ENCODE measurements at regions not wholly inside any gene's neighbourhood (a gene's known extent, or its start where the extent isn't known, plus 50 kb on each side); places are given as distances from the start of the nearest gene placed in this dataset.

- no peak for DNase-seq
Observed at GRCh38 chr6:106035655-106036054, 50.5 kb upstream of the PRDM1 start.

GRCh38 chr6:106033806-106034205 lies 52.3 kb upstream of the PRDM1 start:
- DNase-seq: no peak

GRCh38 chr6:106027758-106028157 lies 58.4 kb upstream of the PRDM1 start:
- DNase-seq: peak in 1 of 2 experiments; percentile 20

DNA sequence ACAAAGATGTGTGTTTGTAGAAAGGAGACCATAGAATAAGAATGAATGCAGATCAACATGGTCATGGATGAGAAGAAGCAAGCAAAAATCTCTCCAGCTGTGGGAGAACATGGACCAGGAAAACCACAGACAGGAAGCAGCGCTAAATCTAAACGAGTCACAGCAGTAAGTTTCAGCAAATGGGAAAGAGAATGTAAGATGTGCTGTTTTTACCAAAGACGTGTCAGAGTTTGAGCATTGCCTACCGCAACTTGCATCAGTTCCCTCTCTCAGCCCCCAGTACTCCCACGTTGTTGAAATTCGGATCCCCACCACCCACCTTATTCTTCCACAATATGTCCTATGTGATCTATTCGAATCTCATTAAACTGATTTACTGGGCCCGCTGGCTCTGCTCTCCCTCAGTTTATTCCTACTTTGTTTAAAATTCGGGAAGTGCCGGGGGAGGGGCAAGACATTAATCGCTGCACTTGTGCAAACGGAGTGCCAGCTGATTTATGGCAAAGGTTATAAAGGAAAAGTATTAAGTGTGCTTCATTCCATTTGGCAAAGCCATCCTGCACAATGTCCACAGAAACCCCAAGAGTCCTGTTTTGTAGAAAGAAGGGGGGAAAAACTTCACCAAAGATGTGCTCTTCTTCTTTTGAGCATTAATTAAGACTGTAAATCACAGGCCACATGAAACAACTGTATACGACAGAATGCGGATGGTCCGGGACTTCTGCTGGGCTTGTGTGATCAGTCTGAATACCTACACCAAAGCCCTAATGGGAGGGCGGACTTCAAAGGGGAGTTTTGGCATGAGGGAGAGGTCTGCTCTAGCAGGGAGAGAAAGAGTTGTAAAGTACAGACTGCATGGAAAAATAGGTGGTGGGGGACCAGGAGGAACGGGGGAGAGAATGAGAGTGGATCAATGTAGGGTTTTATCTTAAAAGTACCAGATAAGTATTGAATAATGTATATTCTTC lies 59.1 kb upstream of the PRDM1 start:
- DNase-seq: no peak

DNA sequence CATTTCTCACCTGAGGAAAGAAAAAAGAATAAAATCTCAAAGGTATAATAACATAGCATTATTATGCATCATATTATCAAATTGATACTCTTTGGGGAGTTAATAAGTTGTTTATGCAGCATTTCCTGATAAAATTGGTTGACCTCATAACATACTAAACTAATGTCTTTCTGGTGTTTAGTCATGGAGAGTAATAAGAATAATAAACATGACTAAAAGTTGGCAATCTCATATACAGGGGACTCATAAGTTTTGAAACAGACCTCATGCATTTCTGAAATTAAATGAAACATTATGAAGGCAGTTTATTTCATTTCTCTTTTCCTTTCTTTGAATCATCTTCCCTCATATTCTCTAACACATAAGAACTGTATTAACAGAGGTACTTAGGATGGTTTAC lies 60.5 kb upstream of the PRDM1 start:
- no peak for DNase-seq

DNA sequence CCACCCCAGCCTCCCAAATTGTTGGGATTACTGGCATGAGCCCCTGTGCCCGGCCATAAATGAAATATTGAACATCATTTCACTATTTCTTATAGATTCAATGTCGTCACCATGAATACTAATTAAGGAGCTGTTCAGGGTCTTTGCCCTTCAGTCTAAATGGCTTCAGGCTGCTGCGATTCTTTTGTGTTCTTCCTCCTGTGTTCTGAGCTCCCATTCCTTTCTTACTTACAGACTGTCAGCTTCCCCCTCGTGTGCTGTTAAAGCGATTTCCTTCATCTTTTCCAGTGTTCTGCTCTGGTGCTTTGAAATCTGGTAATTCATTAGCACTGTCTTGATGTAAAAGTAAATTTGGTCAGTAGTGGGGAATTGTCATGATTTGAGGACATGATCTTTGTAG lies 63.3 kb upstream of the PRDM1 start:
- no peak for DNase-seq

- DNase-seq: no peak
Observed at GRCh38 chr6:106017454-106017853, 68.7 kb upstream of the PRDM1 start.

- no peak for DNase-seq
Observed at GRCh38 chr6:106014955-106015354, 71.2 kb upstream of the PRDM1 start.

- DNase-seq: no peak
Observed at GRCh38 chr6:106011476-106011875, 74.7 kb upstream of the PRDM1 start.

- DNase-seq: no peak
Observed at GRCh38 chr6:106005954-106006353, 80.2 kb upstream of the PRDM1 start.

DNA sequence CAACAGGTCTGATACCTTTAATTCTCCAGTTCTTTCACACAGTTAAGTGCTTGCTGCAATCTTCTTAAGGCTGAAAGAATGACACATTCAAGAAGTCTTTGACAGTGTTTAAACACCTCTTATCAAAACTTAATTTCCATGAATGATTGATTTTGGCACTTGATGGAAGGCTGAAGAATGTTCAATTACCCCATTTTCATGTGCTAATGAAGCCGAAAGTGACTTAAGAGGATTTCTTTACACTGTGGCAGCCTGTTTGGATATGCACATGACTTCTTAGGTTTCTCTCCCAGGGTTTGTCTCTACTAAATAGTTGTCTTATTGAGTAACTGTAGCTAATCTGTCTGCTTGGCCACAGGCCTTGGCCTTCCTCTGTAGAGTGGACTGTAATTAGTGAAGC lies 81.1 kb upstream of the PRDM1 start:
- DNase-seq: no peak

DNA sequence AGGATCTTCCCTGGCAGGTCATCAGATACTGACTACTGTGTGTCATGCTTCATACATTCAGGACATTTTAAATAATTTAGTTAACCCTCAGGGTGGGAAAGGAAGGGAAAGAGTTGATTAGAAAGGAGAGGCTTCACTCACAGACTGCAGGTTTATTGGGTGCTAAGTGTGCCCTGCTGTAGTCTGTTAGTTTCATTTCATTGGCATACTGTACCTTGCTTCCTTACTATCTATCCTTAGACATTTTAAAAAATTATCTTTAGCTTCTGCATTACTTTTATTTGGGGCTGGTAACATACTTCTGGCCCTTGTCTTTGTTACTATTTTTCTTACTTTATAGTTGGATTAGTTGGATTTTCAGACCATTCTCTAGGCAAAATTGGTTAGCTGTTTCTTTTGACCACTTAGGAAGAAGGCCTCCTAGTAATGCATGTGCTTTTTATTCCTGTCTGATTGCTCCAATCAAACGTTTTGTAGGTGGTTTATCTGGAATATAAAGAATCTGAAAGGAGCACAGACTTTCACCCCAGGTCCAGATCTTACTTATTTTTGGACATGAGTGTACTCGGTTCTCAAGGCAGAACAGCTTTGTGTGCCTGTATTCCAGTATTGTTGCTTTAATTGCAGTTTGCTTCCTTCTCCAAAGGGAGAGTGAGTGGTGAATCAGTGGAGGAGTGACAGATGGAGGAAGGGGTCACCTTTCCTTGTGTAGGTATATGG lies 82.7 kb upstream of the PRDM1 start:
- DNase-seq: no peak

GRCh38 chr6:106002005-106002404 lies 84.1 kb upstream of the PRDM1 start:
- DNase-seq: no peak

GRCh38 chr6:106000935-106001334 lies 85.2 kb upstream of the PRDM1 start:
- no peak for DNase-seq

GRCh38 chr6:105997482-105997881 lies 88.7 kb upstream of the PRDM1 start:
- no peak for DNase-seq

DNA sequence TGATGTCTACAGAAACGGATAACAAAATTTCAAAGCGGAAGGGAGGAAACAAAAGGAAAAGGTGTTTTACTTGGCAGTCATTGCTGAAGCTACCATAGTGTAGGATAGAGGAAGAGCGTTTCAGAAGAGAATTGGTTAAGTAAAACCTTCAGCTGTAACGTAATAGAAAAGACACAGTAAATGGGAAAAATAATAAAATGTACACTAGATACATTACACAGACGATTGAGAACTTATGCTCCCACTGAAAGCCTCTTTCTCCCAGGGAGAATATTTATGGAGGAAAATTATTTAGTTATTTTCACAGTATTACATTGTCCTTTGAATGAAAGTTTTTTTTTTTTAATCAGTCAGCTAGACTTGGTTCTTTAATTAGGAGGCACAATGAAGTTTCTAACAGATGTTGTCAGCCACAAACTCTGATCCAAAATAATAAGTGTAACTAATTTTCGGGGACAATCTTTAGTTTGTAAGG lies 90.7 kb upstream of the PRDM1 start:
- DNase-seq: no peak

DNA sequence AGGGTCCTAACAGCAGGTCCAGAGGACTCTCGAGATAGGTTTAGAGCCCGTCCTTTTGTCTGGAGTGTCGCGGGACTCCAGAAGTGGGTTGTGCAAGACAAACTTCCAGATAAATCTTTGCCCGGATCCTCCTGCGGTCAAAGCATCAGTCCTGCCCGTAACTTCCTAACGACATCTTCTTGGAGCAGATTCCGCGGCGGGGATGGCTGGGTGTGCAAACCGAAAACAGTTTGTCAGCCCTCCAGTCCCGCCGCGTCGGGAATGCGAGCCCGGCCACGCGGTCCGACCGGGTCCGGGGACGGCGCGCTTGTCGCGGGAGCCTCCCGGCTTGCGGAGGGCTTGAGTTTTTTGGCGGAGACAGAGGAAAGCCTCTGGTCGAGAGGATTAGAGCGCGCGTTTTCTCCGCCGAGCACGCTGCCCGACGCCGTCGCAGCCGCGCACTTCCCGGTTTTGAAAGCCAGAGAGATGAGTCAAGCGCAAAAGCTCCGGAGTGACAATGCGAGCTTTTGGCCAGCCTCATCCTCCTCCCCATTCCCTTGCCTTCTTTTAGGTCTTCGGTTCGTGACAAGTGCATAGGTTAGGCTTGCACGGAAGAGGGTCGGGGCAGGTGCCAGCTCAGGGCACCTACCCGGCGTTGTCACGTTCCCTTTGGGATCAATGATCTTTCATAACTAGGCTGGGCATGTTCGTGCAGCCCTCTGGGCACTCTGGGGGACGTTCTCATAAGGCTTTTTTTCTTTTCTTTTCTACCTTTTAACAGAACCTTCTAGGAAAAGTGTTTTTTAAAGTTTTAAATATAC lies 91.3 kb upstream of the PRDM1 start:
- DNase-seq: no peak

- DNase-seq: no peak
Observed at GRCh38 chr6:105994118-105994590, 92.0 kb upstream of the PRDM1 start.

- no peak for DNase-seq
Observed at GRCh38 chr6:105993341-105994117, 92.6 kb upstream of the PRDM1 start.

DNA sequence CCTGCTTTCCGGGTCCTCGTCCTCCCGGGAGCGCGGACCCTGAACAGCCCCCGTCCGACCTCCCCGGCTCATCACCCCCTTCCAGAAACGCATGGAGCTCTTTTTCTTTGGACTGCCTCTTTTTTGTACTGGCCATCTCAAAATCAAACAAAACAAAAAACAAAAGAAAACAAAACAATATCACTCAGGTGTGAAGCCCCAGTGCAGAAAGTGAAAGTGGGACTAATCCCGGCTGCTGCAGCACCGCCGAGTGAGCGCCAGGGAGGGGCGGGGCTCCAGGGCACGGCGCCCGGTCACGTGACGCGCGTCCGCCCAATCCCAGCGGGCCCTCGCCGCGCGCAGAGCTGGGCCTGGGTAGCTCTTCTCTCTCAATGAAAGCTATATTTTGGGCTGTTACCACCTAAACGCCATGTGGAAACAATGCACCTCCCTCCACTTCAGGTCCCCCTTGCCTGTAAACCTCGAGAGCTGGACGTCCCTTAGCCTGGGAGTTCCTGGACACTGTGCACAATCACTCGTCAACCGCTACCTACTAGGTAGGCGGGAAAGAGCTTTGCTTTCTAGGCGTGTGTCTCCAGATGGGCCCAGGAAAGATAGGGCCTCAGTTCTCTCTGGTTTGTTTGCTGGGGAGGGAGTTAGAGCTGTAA lies 93.7 kb upstream of the PRDM1 start:
- DNase-seq: peak; percentile 61 to 75

- DNase-seq: peak in 1 of 2 experiments; percentile 59
Observed at GRCh38 chr6:105991561-105992314, 94.4 kb upstream of the PRDM1 start.

Measured in NCI-H187 (cell line).